22Rv1 (cell line): ENCODE measurements at regions not wholly inside any gene's neighbourhood (a gene's known extent, or its start where the extent isn't known, plus 50 kb on each side); places are given as distances from the start of the nearest gene placed in this dataset.
"Not testable (repeated sequence)": the region's sequence is repeated elsewhere in the genome, so short reads cannot be mapped to it uniquely, and the experiment has no call there.

ENCODE experiments used
- H3K27ac ChIP-seq: fragments of 450-650 bp; 2 replicates; pipeline ENCODE4 v1.5.1; 2017
- CTCF ChIP-seq: fragments of 450-650 bp; IDR thresholded peaks from 2 replicates; pipeline ENCODE4 v1.5.1; 2017; ENCODE audit warnings: mild to moderate bottlenecking
- ZFX ChIP-seq: fragments of 450-650 bp; IDR thresholded peaks from 2 replicates; pipeline ENCODE4 v1.6.1; 2017; ENCODE audit warnings: antibody characterized with exemption, borderline replicate concordance

DNA sequence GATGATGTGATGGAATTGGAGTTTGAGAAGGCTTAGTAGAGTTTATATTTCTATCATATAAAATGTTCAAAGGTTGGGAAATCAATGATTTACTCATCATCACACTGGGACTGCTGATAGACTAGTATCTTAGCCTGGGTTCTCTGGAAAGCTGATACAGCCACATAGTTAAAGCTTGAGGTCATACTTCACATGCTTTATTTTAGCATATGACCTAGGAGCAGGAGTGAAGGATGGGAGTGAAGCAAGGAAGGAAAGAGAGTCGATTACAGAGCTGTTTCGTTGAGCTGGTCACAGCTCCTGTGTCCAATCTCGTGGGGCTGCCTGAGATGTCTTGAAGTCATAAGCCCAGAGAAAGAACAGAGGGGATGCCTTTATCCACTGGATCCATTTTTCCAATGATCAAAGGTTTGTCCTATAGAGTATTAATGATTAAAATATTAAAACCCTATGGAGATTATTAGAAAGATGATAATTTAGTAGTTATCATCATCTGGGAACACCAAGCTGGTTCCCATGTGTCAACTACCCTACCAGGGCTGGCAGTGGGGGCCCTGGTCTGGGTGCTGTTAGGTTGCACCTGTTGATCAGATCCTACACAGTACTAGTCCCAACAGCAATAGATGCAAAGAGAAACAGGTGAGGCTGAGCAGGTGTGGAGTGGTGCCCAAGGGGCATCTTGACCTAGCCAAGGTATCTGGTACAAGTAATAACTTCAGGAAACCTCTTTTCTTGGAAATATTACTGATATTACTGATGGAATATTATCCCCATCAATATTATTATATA, 77.8 kb downstream of the BAMBI start:
- H3K27ac ChIP-seq, result no peak overlapping the region
- TF ChIP-seq CTCF, result no peak
- TF ChIP-seq ZFX, result no peak

DNA sequence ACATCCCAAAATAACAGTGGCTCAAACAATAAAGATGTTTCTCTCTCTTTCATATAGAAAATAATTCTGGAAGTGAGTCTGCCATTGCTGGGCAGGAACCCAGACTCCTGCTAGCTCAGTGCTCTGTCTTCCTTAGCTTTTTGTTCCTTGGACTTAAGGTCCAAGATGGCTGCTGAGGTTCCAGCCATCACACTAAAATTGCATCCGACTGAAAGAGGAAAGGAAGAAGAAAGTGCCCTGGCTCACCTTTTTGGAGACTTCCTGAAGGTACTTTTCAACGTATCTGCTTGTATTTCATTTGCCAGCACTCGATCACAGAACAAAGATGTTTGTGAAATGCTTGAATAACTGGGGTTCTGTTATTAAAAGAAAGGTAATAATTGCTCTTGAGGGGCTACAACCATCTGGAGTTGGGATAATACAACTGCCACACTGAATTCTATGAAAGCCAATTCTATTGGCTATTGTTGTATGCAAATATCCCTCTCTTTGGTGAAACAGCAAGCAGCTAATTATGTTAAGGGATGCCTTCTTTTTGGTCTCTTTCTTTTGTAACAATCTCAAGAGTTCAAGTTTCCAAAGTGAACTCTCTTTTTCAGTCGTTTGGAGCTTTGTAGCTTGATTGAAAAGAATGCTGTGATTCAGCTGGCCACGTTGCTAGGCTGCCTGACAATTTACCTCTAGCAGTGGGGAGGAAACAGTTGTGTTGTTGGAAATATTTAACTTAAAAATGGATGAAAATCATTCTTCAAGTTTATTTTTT, 83.9 kb downstream of the BAMBI start:
- TF ChIP-seq ZFX (no peak), CTCF (no peak)
- no peak overlapping the region for H3K27ac ChIP-seq

DNA sequence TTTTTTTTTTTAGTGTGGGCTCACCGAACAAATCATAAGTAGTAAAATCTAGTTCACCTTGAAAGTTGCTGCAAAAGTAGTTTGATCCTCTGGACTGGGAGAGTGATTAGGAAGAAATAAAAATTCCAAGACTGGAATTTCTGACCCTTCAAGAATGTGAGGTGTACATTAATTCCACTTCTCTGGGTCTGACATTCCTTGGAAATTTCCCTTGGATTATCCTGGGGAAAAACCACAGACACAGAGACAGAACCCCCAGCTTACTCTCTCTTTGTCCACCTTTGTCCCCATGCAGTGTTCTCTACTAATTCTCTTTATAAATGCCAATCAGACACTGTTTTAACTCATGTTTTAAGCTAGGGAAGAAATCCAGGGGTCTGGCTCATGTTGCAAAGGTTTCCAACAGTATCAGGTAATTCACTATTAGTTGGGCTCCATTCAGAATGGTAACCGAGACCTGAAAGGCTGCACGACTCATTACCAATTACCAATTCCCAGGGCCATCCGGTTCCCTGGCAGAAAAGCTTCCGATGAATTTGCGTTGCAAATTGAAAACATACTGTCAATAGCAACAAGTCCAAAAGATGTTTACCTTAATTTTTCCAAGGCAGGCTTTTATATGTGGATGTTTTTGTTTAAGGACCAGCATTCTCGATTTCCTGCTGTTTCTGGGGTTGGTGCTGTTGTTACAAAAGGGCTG, 86.3 kb downstream of the BAMBI start:
- no peak overlapping the region for H3K27ac ChIP-seq
- no peak for TF ChIP-seq CTCF
- no peak for TF ChIP-seq ZFX

DNA sequence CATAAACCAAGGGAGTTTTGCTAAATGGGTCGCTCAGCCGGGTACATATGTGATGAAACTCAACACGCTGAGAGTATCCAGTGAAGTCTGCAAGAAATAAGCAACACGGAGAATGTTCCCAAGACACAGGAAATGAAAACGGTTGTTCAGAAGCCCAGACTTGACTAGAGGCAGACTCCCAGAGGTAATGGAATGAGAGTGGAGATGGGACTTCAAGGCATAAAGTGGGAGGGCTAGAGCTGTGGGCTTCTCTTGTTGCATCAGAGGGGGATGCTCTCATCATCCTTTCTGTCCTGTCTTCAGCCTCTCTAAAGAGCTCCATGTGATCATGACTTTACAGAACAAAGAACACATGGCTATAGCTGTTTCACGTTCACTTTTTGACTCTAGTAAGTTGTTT, 88.3 kb downstream of the BAMBI start:
- no peak for TF ChIP-seq CTCF
- no peak for TF ChIP-seq ZFX

DNA sequence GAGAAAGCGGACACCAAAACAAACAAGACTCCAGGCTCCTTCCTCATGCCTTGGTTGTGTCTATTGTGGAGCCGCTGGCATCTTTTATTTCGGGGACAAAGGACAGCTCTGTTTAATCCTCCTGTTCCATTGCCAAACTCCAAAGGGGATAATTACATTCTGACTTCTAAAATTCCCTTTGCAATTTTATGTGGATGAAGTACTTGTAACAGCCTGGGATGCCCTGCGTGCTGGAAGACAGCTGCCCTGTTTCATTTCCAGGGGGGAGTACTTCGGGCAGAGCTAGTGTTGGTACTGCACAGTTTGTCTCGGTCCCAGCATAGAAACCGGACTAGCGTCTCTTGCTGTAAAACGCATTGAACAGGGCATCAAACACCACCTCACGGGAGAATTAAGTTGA, 90.9 kb downstream of the BAMBI start:
- TF ChIP-seq ZFX (no peak), CTCF (no peak)
- H3K27ac ChIP-seq, result no peak overlapping the region

More for the DNA sequence above, 88.3 kb downstream of the BAMBI start:
- no peak overlapping the region for H3K27ac ChIP-seq

GRCh38 chr10:28769091-28769604, 91.8 kb downstream of the BAMBI start:
- H3K27ac ChIP-seq, result no peak overlapping the region
- no peak for TF ChIP-seq CTCF
- no peak for TF ChIP-seq ZFX

GRCh38 chr10:28771580-28772090, 94.3 kb downstream of the BAMBI start:
- H3K27ac ChIP-seq, result not testable (repeated sequence)
